DND-41 (cell line): ENCODE measurements at regions not wholly inside any gene's neighbourhood (a gene's known extent, or its start where the extent isn't known, plus 50 kb on each side); places are given as distances from the start of the nearest gene placed in this dataset.

Source experiments
- EZH2 ChIP-seq: IDR thresholded peaks from 3 replicates; pipeline ENCODE4 v1.6.1; 2012; ENCODE audit warnings: borderline replicate concordance, low read depth, mild to moderate bottlenecking, moderate library complexity, low read length, inconsistent platforms; ENCODE audit not compliant: severe bottlenecking
- TF ChIP-seq, protein P1 (sequence below): IDR thresholded peaks from 2 replicates; pipeline ENCODE4 v1.5.1; 2012; ENCODE audit warnings: borderline replicate concordance, low read length, moderate library complexity, mild to moderate bottlenecking; ENCODE audit not compliant: poor library complexity, severe bottlenecking; ENCODE audit errors: extremely low read depth

DNA sequence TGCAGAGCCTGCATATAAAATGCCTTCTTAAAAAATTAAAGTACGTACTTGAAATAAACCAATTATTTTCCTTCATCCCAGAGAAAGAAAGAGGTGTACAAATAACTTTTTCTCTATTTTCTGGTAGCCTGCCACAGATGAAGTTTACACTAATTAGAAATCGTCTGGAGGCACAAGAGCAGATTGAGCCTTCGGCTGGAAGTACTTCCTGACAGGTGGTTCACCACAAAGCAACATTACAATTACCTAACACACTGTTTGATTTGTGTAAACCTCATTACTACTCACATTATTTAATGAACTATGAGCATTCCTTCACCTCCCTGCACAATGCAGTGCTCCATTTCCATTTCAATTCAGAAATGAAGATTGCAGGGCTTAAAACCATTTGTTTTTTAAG lies 856.1 kb downstream of the SI start:
- TF ChIP-seq, protein P1, sequence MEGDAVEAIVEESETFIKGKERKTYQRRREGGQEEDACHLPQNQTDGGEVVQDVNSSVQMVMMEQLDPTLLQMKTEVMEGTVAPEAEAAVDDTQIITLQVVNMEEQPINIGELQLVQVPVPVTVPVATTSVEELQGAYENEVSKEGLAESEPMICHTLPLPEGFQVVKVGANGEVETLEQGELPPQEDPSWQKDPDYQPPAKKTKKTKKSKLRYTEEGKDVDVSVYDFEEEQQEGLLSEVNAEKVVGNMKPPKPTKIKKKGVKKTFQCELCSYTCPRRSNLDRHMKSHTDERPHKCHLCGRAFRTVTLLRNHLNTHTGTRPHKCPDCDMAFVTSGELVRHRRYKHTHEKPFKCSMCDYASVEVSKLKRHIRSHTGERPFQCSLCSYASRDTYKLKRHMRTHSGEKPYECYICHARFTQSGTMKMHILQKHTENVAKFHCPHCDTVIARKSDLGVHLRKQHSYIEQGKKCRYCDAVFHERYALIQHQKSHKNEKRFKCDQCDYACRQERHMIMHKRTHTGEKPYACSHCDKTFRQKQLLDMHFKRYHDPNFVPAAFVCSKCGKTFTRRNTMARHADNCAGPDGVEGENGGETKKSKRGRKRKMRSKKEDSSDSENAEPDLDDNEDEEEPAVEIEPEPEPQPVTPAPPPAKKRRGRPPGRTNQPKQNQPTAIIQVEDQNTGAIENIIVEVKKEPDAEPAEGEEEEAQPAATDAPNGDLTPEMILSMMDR: no peak
- no peak for TF ChIP-seq EZH2
